ENCODE measurements at regions not wholly inside any gene's neighbourhood (a gene's known extent, or its start where the extent isn't known, plus 50 kb on each side); places are given as distances from the start of the nearest gene placed in this dataset.

DNA sequence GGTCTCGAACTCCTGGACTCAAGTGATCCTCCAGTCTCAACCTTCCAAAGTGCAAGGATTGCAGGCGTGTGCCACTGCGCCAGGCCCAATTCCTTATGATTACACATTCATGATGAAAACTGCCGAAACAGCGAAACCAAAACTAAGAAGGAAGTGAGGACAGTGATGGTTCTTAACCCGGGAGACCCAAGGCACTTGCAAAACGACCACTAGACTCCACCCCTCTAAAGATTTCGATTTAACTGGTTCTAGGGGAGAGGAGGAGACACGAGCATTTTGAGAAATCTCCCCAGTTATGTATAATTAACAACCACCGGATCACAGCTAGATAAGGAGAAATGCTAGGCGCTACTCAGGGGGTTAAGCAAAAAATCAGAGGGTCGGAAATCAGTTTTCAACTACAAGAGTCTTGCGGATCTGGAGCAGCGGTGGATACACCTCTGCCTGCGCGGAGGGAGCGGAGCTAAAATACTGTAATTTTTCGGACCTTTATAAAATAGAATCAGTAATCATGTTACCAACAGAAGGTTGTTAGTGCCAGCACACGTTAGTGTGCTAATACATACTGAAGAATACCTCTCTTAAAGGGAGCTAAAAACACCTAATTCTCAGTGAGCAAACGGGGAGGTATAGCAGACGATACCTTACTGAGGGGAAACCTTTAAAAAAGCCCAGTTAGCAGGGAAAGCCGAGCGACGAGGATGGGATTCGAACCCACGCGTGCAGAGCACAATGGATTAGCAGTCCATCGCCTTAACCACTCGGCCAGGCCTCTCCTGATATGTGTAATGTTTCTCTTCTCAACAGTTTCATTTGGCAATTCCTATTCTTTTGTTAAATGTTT, 60.0 kb upstream of the BTN3A2 start:
- DNase-seq = no peak
- TF ChIP-seq CTCF (IDR thresholded peaks at IDR 0.05; ENCODE audit: low read depth, low read length) = no peak
- Histone ChIP-seq H3K36me3 (no peaks in the 10 kb centered on the region), H3K4me3 (ENCODE audit: low read depth, low read length) (no peak overlapping the region), H3K27ac (no peak overlapping the region), H3K27me3 (ENCODE audit: insufficient read depth, low read depth, severe bottlenecking) (no peaks in the 10 kb centered on the region), H3K9me3 (ENCODE audit: severe bottlenecking) (peaks cover 2% of the 10 kb centered on the region)

- Histone ChIP-seq H3K9me3 (ENCODE audit: severe bottlenecking) (peaks cover 2% of the 10 kb centered on the region), H3K27me3 (ENCODE audit: insufficient read depth, low read depth, severe bottlenecking) (no peaks in the 10 kb centered on the region), H3K4me3 (ENCODE audit: low read depth, low read length) (no peak overlapping the region), H3K27ac (no peak overlapping the region), H3K36me3 (no peaks in the 10 kb centered on the region)
- DNase-seq = no peak
- no peak for TF ChIP-seq CTCF (IDR thresholded peaks at IDR 0.05; ENCODE audit: low read depth, low read length)
Measured at GRCh38 chr6:26305641-26305969, 59.4 kb upstream of the BTN3A2 start.

DNA sequence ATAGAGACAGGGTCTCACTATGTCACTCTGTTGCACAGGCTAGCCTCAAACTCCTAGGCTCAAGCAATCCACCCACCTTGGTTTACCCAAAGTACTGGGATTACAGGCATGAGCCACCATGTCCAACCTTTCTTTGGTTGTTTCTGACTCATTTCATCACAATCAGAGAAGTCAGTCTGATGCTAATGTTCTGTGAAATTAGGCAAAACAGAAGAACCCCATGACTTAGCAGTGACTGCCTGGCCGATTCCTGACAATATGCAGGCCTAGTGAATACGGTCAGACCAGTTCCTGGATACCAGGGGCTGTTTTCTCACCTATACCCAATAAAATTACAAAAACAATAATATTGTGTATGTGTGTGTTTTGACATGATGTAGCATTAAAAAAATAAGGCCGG, 58.8 kb upstream of the BTN3A2 start:
- Histone ChIP-seq H3K9me3 (ENCODE audit: severe bottlenecking) (peaks cover 2% of the 10 kb centered on the region), H3K27ac (no peak overlapping the region), H3K36me3 (no peaks in the 10 kb centered on the region), H3K27me3 (ENCODE audit: insufficient read depth, low read depth, severe bottlenecking) (no peaks in the 10 kb centered on the region), H3K4me3 (ENCODE audit: low read depth, low read length) (no peak overlapping the region)
- no peak for DNase-seq
- no peak for TF ChIP-seq CTCF (IDR thresholded peaks at IDR 0.05; ENCODE audit: low read depth, low read length)

DNA sequence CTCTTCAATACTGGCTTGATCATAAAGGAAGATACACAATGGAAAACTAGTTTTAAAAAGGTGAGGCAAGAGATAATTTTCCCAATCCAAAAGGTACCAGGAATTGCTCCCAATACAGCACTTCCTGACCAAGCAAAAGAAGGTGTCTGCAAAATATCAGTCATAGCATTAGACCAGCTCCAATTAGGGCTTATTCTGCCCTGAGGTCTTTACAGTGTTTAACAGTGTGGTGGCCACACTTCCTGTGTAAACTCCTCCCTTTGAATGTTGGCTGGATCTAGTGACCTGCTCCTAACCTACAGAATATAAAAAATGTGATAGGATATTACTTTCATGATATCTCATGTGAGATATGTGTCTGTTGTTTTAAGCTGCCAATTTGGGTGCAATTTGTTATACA, 57.1 kb upstream of the BTN3A2 start:
- Histone ChIP-seq H3K9me3 (ENCODE audit: severe bottlenecking) (no peaks in the 10 kb centered on the region), H3K36me3 (no peaks in the 10 kb centered on the region), H3K27me3 (ENCODE audit: insufficient read depth, low read depth, severe bottlenecking) (no peaks in the 10 kb centered on the region), H3K4me3 (ENCODE audit: low read depth, low read length) (no peak overlapping the region), H3K27ac (no peak overlapping the region)
- no peak for TF ChIP-seq CTCF (IDR thresholded peaks at IDR 0.05; ENCODE audit: low read depth, low read length)
- DNase-seq = no peak

DNA sequence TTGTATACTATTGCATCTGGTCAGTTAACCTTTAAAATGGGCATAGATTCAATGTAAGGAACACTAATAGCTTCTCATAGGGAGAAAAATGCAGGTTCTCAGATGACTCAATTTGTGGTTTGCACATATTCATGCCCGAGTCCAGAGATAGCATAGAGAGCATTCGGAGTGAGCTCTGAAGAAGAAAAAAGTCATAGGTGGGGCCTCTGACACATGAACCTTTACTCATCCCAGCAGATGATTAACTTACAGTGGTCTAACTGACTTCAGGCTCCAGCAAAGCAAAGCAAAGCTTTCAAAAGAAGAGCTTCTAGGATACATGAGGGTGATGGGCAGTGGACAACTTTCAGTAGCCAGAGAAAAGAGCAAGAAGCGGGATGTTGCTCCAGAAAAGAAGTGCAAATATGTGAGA, 55.3 kb upstream of the BTN3A2 start:
- no peak overlapping the region for H3K4me3 ChIP-seq (ENCODE audit: low read depth, low read length)
- H3K36me3 ChIP-seq = no peaks in the 10 kb centered on the region
- H3K27me3 ChIP-seq (ENCODE audit: insufficient read depth, low read depth, severe bottlenecking) = no peaks in the 10 kb centered on the region
- H3K27ac ChIP-seq = no peak overlapping the region
- no peaks in the 10 kb centered on the region for H3K9me3 ChIP-seq (ENCODE audit: severe bottlenecking)
- DNase-seq = no peak
- no peak for TF ChIP-seq CTCF (IDR thresholded peaks at IDR 0.05; ENCODE audit: low read depth, low read length)

DNA sequence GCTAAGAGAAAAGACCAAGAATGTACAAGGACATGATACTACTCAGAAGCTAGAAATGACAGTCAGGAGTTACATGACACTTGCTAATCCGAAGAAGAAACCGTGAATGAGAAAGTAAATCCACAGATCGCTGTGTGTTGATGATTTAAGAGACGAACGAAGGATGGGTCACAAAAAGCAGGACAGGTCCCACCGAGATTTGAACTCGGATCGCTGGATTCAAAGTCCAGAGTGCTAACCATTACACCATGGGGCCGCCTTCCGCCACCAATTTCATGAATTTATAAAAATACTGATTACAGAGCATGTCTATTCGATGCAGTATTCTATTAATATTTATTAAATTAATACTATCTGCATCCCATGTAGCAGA, 54.0 kb upstream of the BTN3A2 start:
- no peak overlapping the region; the same call in 1 of the 2 replicates for H3K4me3 ChIP-seq (ENCODE audit: low read depth, low read length)
- H3K36me3 ChIP-seq = no peaks in the 10 kb centered on the region
- TF ChIP-seq CTCF (IDR thresholded peaks at IDR 0.05; ENCODE audit: low read depth, low read length) = no peak
- no peak for DNase-seq
- H3K27ac ChIP-seq = no peak overlapping the region
- H3K9me3 ChIP-seq (ENCODE audit: severe bottlenecking) = no peaks in the 10 kb centered on the region
- H3K27me3 ChIP-seq (ENCODE audit: insufficient read depth, low read depth, severe bottlenecking) = no peaks in the 10 kb centered on the region

Data from WERI-Rb-1 (cell line).